ENCODE measurements at regions not wholly inside any gene's neighbourhood (a gene's known extent, or its start where the extent isn't known, plus 50 kb on each side); places are given as distances from the start of the nearest gene placed in this dataset.

DNA sequence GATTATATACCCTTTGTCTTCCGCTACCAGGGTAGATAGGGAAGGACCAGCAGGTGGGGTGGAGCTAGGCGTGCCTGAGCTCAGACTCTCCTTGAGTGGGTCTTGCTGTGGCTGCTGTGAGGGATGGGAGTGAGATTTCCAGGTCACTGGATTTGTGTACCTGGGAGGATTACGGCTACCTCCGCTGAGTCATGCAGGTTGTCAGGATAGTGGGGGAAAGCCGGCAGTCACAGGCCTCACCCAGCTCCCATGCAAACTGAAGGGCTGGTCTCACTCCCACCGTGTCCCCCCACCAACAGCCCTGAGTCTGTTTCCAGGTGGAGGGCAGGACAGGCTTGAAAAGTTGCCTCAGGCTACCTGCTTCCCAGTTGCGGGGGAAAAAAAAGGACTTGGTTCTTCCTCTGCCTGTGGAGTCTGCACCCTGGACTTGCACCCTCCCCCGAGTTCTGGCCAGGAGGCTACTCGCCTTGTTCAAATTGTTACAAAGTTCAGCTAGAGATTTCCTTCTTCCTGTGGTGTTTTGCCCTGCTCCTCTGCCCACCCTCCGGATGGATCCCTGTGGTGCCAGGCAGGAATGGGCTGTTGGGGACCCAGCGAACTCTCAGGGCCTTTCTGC lies 268.3 kb downstream of the VAPA start:
- no peak for DNase-seq

DNA sequence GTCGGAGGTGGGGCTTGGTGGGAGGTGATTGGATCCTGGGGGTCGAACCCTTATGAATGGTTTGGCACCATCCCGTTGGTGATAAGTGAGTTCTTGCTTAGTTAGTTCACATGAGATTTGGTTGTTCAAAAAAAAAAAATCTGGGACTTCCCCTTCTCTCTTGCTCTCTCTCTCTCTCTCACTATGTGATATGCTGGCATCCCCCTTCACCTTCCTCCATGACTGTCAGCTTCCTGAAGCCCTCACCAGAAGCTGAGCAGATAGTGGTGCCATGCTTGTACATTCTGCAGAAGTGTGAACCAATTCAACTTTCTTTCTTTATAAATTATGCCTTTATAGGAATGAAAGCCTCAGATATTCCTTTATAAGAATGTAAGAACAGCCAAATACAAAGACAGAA lies 269.7 kb upstream of the APCDD1 start:
- DNase-seq: no peak

DNA sequence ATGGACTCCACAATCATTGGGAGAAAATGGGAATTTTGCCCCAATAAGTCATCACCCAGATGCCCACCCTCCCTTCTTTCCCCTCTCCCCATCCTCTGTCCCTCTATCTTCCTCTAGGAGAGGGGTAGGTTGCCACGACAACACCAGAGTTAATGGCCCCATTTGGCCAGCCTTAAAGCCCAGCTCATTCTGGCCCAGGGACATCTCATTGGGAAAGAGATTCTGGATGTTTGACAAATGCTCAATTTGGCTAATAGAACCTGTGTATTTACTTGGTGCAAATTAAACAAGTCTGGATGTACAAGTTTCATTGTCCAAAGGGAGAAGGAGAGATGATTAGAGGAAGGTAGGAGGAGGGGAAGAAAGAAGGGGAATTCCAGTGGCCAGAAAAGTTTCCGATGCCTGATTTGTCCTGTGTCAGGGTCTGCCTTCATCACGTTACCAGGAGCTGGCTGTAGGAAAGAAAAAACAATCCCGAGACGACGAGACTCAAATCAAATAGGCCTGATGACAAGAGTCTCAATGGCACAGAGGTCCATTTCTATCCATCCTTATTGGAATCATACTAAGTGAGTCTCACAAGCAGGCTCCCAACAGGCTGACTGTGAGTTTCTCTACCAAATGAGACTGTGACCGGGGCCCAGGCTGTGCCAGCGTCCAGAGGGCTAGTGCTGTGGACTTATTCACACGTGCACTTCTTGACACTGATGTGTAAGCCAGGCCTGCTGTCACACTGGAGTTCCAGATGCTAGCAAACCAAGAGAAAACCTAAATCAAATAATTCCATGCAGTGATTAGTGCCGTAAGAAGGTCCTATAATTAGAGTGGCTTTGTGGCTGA lies 265.2 kb upstream of the APCDD1 start:
- no peak for DNase-seq

DNA sequence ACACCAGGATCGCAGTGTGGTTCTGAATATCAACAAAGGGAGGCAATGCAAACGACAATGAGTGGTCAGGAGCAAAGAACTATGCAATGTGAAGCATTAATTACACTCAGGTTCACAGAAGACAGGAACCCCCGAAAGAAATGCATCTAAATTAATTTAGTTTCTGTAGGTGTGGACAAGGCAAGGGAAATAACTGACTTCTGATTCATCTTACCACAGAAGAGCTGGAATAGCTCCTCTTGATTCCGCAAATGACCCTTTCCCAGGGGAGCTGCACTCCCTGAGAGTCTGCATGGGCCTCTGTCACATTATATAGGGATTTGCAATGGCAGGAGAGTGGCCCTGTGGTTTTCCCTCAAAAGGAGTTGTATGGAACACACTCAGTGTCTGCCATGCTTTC lies 263.9 kb upstream of the APCDD1 start:
- no peak for DNase-seq

DNA sequence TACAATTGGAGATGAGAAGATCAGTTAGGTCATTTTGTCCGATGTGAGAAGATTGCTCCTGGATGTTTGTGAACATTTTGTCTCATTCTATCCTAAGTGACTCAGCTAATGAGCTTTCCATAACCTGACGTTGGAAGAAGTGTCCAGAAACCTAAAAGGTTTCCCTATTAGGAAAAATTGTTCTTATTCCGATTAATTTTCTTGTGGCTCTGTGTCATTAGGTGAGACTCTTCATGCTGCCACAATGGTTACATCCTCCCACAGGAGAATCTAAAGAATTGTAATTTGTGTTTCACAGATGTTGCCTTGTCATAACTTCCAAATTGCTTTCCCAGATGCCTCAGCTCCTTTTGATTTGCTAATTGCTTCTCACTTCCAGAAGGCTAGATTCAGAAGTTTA lies 261.0 kb upstream of the APCDD1 start:
- DNase-seq: no peak

DNA sequence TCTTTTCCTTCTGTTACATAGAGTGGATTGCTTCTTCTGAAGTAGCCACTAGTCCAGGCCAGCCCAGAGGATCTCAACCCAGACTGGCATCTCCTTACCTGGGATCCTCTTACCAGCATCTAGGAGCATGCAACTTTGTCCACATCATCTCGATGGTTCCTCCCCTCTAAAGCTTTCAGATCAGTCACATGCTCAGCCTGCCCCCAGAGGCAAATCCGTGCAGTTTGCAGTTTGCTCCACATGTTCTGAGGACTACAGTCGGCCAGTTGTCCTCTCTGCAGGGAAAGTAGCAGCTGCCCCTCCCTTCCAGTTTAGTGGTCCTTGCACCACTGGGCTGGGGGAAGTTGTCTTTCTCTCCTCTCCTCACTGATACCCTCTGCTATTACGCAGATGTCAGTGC lies 259.8 kb upstream of the APCDD1 start:
- DNase-seq: no peak

DNA sequence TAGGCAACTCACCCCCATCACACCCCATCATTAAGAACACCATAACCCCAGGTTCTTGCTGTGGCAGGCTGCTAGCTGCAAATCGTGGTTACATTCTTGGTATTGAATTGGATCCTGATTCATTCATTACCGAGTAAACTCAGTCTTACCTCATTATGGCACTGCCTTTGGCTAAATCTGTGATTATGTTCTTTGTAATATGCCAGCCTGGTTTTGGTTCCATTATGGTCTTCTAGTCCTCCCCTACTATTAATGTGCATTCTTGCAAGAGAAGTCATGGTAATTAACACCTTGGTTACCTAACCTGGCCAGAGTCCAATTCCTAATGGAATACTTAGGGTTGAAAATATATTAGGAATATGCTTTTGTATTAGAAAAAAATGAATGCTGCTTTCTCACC lies 258.9 kb upstream of the APCDD1 start:
- no peak for DNase-seq

DNA sequence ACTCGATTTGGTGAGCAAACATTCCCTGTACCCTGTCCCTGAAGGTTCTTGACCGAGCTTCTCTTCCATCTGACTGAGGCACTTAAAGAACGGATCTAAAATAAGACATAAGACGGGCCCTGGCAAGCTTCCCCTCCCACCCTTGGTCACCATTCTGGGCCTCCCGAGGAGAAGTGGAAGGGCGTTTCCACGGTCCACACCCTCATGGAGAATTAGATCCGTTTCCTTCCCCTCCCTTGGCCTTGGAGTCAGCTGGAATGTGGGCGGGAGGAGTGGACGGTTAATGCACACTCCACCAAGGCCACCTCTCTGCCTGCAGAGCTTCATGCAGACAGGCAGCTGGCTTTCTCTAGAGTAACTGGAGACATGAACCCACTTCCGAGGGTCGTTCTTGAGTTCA lies 257.3 kb upstream of the APCDD1 start:
- no peak for DNase-seq

DNA sequence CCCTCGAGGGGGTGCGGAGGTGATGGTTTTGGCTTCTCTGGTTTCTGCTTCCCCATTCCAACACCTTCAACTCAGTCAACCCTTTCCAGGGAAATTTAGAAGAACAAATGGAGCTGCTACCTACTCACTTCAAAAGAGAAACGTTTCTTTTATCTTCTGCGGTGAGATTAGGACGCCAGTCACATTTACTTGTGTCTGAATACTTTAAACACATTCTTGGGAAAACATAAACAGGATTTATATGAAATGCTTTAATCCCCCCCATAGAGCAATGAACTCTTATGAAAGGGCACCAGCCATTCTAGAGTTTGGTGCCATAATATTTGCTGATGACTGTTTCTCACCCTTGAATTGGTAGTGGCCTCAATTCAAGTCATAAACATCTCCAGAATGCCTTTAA lies 253.2 kb upstream of the APCDD1 start:
- DNase-seq: no peak

DNA sequence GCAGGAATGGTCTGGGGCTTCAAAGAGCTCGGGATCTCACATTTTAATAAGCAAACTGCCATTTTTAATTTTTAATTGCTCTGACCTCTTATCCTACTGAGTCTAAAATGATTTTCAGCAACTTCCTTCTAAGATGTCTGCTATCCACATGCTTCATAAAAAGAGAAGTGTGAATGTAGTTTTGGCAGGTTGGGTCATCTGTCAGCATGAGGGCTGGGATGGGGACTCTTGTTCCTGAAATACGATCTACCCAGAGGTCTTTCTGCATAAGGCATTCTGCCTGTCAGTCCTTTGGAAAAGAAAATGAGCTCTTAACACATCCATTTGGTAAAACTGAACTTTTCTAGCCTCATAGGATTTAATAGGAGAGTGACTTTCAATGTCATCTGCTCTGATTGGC lies 252.8 kb upstream of the APCDD1 start:
- no peak for DNase-seq

DNA sequence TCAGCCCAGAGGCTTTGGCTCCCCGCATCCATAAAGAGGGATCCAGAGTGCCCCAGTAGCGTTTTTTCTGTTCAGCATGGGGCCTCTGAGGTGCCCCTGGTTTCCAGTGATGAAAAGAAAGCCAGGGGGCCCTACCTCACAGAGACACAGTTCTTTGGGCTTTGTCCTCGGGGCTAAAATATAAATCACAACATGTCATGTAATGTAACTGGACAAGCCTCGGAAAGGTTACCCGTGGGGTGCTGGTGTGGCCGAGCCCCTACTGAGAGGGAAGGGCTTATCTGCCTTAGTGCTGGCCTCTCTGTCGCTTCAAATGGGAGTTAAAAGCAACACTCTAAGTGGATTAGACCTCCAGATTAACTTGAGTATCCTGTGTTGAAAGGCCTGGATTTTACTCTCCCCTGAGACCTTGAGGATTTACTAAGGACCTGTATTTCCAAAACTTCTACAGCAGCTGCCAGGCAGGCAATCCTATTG lies 251.6 kb upstream of the APCDD1 start:
- no peak for DNase-seq

DNA sequence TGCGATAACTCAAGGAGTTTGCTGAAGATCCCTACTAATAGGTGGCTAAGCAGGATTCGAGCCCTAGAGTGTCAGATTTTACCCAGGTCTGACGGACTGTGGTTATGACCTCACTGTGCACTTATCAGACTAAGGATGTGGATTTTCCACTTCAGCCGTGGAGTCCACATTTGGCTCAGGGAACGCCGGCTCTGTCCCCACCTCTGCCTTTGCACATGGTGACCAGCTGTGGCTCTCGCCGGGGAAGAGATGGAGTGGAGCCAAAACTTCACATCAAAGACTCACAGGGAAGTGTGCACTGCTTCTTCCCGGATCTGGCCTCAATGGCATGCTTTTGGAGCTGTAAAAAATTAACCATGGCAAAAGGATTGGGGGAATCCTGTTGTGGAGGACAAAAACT lies 249.3 kb upstream of the APCDD1 start:
- no peak for DNase-seq

DNA sequence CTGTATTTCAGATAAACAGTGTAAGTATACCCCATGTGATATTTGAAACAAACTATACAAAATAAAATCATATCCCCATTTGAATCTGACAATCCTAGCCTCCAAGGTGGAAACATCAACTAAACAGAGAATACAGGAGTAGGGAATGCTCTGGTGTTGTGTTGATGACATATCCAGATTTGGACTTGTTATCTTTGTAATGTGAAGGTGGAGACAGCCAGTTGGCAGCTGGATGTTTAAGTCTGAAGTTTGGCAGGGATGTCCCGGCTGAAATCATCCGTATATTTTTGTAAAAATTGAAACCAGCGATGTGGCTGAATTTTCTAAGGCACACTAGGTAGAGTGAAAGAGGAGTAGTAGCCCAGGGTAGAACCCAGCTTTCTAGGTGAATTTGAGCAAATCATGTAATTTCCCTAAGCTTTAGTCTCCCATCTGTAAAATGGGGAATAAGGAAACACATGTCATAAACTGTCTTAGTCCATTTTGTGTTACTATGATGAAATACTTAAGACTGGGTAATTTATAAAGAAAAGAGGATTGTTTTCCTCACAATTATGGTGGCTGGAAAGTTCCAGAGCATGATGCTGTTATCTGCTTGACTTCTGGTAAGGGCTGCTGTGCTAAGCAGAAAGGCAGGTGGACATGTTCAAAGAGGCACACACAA lies 246.6 kb upstream of the APCDD1 start:
- DNase-seq: no peak

DNA sequence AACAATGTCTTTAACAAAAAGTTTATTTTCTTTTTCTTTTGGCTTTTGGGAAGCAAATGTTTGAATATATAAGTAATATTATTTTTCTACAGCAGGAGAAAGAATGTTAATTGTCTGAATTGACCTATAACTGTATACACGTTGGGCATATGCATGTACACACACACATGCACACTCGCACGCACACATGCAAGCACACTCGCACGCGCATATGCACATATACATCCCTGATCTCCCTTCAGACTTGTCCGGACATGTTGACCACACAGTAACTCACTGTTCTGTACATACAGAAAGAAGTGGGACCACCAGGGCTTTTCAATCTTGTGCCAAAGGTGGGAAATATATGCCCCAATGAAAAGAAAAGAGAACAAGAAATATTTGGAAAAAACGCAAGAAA lies 245.1 kb upstream of the APCDD1 start:
- no peak for DNase-seq

DNA sequence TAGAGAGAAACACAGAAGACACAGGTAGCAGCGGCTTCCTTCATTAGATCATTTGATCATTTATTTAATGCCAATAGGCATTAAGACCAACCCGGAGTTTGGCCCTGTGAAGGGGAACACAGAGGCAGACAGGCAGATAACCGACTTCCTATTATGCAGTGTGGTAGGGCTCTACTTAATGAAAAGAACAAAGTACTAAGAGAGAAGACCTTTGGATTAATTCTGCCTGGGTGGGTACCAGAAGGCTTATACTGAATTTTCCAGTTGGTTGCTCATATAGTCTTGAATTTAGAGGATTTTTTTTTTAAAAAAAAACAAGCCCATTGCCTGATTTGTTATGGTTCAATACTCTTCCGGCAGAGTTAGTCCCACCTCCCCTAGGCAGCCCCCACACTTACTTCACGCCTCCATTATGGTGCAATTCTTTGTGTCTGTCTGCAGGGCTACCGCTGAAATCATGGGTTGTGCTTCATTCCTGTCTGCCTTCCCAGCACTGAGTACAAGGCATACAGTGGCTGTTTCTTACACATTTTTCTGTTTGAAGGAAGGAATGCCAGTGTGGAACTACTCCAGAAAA lies 244.3 kb upstream of the APCDD1 start:
- no peak for DNase-seq

DNA sequence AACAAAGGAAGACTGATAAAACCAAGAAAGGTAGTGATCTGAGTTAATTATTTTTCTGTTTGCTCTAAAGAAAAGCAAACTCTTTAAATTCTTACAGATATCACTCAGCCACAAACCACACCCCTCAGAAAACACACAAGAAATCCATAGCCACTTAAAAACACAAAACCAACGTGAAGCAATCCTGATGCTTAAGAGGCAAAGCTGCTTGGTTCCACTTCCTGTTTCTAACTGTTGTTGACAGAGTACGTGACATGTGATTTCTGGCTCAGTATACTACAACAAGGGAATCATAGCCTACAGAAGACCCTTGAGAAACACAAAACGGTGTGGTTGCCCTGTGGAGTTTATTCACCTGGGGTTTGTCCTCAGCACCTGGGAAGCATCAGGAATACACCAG lies 240.9 kb upstream of the APCDD1 start:
- peak; percentile 20 for DNase-seq

DNA sequence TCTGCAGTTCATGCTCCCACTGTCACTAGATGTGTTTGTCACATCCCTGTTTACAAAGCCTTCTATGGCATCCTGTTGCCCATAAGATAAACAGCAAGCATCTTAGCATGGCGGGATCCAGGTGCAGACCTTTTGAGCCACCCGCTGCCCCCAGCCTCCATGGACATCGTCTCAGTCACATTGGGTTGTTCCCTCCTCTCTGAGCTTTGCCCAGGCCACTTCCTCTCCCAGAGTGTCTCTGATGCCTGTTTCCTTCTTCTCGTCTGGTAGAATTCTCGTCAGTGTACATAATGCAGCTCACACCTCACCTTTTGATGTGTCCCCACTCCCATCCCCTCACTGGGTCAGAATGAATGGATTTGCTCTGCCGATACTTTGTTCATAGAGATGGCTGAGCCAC lies 239.0 kb upstream of the APCDD1 start:
- no peak for DNase-seq

DNA sequence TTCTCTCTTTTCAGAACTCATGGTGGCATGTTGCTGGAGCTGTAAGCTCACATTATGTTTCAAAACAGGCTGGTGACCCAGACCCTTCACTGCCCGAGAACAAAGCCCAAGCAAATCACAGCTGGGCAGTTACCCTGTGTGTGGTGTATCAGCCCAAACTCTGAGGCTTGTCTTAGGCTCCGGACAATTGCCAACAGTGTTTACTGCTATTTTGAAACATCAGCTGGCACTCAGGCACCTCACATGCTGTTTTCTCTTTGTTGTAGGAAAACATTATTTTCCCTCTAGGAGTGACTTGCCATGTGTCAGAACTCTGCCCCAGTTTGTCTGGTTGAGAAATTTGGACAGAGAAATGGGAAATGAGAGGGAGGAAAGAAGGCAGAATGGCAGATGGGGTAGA lies 237.6 kb upstream of the APCDD1 start:
- DNase-seq: no peak

DNA sequence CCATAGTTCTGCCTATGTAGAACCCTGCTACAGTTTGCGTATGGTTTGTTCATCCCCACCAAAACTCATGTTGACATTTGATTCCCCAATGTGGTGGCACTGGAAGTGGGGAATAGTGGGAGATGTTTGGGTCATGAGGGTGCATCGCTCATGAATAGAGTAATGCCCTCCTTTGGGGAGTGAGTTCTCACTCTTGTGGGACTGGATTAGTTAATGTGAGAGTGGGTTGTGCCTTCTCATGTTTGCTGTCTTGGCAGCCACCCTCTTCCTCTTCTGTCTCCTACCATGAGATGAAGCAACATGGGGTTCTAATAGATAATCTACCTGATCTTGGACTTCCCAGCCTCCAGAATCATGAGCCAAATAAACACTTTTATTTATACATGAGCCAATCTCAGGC lies 237.2 kb upstream of the APCDD1 start:
- DNase-seq: no peak

DNA sequence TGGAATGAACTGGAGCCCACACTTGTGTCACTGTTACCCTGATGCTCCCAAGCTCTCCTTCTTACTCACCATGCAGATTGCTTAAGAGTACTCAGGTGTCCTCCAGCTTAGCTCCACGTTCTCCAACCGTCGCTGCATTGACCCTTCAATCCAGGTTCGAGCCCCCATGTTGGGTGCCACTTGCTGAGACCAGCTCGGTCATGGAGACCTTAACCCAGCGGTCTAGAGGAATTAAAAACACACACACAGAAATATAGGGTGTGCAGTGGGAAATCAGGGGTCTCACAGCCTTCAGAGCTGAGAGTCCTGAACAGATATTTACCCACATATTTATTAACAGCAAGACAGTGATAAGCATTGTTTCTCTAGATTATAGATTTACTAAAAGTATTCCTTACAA lies 229.1 kb upstream of the APCDD1 start:
- DNase-seq: no peak

DNA sequence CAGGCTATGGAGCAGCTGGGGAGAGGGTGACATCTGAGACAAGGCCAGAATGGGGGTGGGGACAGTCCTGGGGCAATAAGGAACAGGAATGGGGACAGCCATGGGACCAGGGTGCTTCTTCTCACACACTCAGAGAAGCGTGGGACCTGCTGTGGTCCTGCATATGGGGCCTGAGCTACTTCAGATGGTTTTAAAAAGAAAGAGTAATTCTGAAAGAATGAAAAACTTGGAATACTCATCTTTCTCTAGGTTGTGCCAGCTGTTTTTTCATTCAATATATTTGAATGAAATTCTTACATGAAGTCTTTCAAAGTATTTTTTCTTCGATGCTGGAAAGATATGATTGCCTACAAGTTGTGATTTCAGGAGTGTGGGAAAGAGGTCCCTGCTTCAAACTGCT lies 227.5 kb upstream of the APCDD1 start:
- no peak for DNase-seq

DNA sequence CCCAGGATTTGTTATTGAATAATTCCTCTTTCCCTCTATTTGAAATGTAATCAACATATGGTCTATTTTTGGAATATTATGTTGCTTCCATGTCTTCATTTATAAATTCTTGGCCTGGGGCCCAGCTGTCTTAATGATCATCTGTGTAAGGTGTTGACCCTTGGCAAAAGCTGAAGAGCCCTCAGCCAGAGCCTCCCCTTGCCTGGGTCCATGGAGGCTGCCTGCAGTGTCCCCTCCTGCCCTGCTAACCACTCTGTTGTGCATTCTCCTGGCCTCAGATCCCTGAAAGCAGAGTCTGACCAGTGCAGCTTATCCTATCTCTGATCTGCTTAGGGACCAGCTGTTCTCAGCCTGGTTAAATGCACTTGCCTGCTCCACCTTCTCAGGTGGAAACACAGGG lies 226.1 kb upstream of the APCDD1 start:
- no peak for DNase-seq

DNA sequence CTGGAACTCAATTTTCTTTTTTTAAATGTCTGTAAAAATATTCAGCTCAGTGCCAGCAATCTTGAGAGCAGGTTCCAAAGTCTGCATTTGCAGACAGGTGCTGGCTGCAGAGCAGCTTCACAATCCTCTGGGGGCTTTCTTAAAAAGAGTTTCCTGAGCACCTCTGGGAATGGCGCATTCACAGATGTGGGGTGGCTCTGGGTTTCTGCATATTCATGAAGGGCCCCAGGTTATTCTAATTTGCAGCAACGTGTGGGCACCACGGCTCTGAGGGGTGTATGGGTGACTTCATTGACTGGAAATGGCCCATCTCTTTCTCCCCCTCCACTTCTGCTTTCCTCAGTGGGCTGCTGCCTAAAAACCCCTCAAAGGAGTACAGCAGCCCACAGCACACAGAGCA lies 225.0 kb upstream of the APCDD1 start:
- DNase-seq: no peak

DNA sequence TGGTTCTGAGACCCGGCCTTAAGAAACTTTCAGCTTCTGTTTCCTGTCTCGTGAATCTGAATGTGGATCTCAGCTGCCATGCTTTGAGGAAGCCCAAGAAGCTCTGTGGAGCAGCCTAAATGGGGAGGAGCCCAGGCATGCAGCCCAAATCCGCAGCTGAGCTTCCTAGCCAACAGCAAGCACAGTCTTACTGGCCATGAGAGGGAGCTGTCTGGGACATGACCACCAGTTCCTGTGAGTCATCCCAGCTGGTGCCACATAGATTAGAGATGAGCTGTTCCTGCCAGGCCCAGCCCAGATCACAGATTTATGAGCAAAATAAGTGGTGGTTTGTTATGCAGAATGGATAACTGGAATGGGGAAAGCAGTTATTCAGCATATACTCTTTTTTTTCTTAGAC lies 224.4 kb upstream of the APCDD1 start:
- peak; percentile 94 for DNase-seq
